GM12878 (cell line): ENCODE measurements at regions not wholly inside any gene's neighbourhood (a gene's known extent, or its start where the extent isn't known, plus 50 kb on each side); places are given as distances from the start of the nearest gene placed in this dataset.

Experiments
- ATAC-seq: fragments of 200-7000 bp; cut with Tn5 transposase; 3 replicates; pipeline ENCODE4 v1.9.1; 2020; ENCODE audit warnings: mild to moderate bottlenecking, moderate library complexity
- BruUV-seq: library from RNA; stranded (reverse); fragments of 400-500 nt; replicated peaks from 2 replicates; lab custom pipeline; 2021; lab: Mats Ljungman, UMichigan
- CTCF ChIA-PET: fragments of 300-600 bp; sonication (Branson Sonifier 250); formaldehyde crosslinking; extraction: SDS; loops from one replicate; lab custom pipeline; 2021; ENCODE audit warnings: inconsistent platforms; lab: Yijun Ruan, JAX
- POLR2A ChIA-PET: fragments of 350-600 bp; formaldehyde crosslinking; extraction: SDS; loops from one replicate; lab custom pipeline; 2021; ENCODE audit warnings: inconsistent platforms; lab: Charles Lee
- RAD21 ChIA-PET: fragments of 300-600 bp; sonication (Branson Sonifier 250); formaldehyde crosslinking; loops from one replicate; lab custom pipeline; 2023; ENCODE audit warnings: antibody characterized with exemption; ENCODE audit not compliant: unreplicated experiment; lab: Charles Lee
- SMC1A ChIA-PET: fragments of 300-600 bp; sonication (Branson Sonifier 250); formaldehyde crosslinking; loops from one replicate; lab custom pipeline; 2023; ENCODE audit not compliant: unreplicated experiment, uncharacterized antibody; lab: Charles Lee
- DNase-seq: peaks from one replicate; pipeline ENCODE4 v3.0.0-alpha.2; 2011; ENCODE audit warnings: low read depth, low spot score
- FAIRE-seq: peaks from 3 replicates; lab custom pipeline; 2011; peaks lifted over from hg19 to GRCh38; lab: Jason Lieb, UNC
- H2AFZ ChIP-seq: 2 replicates; pipeline ENCODE4 v1.6.0; 2011; ENCODE audit warnings: low read depth, low read length, control low read depth; ENCODE audit not compliant: control insufficient read depth
- H3K27ac ChIP-seq: 2 replicates; pipeline ENCODE4 v1.5.1; 2011; ENCODE audit warnings: control low read depth; ENCODE audit not compliant: control insufficient read depth, insufficient read depth
- H3K27me3 ChIP-seq, 2 experiments: replicated peaks in 1 of 2; 2 replicates each; pipeline versions ENCODE4 v1.6.0 to v1.6.1; 2011; ENCODE audit warnings: low read length in 1 of 2; ENCODE audit not compliant: control insufficient read depth in 2 of 2, insufficient read depth in 2 of 2
- H3K36me3 ChIP-seq, 2 experiments: 2 replicates each; pipeline ENCODE4 v1.5.1; 2011; ENCODE audit warnings: low read length in 1 of 2; ENCODE audit not compliant: control insufficient read depth in 2 of 2, insufficient read depth in 2 of 2
- H3K4me1 ChIP-seq: 2 replicates; pipeline ENCODE4 v1.6.1; 2011; ENCODE audit warnings: mild to moderate bottlenecking, low read length, moderate library complexity, mixed read lengths; ENCODE audit not compliant: control insufficient read depth, insufficient read depth
- H3K4me2 ChIP-seq: 2 replicates; pipeline ENCODE4 v1.6.0; 2011; ENCODE audit warnings: control low read depth; ENCODE audit not compliant: control insufficient read depth, insufficient read depth
- H3K4me3 ChIP-seq: fragments of 200-600 bp; sonication (generic); 2 replicates; pipeline ENCODE4 v1.5.1; 2016
- H3K79me2 ChIP-seq: 2 replicates; pipeline ENCODE4 v1.6.0; 2011; ENCODE audit warnings: low read length; ENCODE audit not compliant: control insufficient read depth, insufficient read depth
- H3K9ac ChIP-seq: 2 replicates; pipeline ENCODE4 v1.8.0; 2011; ENCODE audit warnings: low read length, control low read depth, mixed read lengths; ENCODE audit not compliant: control insufficient read depth, insufficient read depth
- H3K9me3 ChIP-seq: replicated peaks from 3 replicates; pipeline ENCODE4 v1.5.1; 2011; ENCODE audit warnings: mild to moderate bottlenecking, low read length; ENCODE audit not compliant: control insufficient read depth, insufficient read depth
- H4K20me1 ChIP-seq: 2 replicates; pipeline ENCODE4 v1.6.0; 2011; ENCODE audit not compliant: control insufficient read depth, insufficient read depth
- ASH2L ChIP-seq: fragments of 300-600, 200-600 bp; sonication (generic); IDR thresholded peaks from 2 replicates; pipeline ENCODE4 v1.6.1; 2017; ENCODE audit warnings: low read depth, mild to moderate bottlenecking, borderline replicate concordance
- BRCA1 ChIP-seq: IDR thresholded peaks from 2 replicates; pipeline ENCODE4 v1.6.1; 2011; ENCODE audit warnings: low read depth, low read length, improper control_type of control experiment
- CBX5 ChIP-seq: sonication (generic); IDR thresholded peaks from 2 replicates; pipeline ENCODE4 v1.6.1; 2016; ENCODE audit warnings: low read depth, moderate library complexity, mild to moderate bottlenecking, inconsistent platforms
- CHD4 ChIP-seq: fragments of 200-600 bp; sonication (generic); IDR thresholded peaks from 2 replicates; pipeline ENCODE4 v1.6.1; 2016; ENCODE audit warnings: mild to moderate bottlenecking
- GATAD2B ChIP-seq: fragments of 450-650 bp; conservative IDR thresholded peaks from 2 replicates; pipeline ENCODE4 v1.6.1; 2017; ENCODE audit warnings: low read depth, mild to moderate bottlenecking, moderate library complexity
- JUND ChIP-seq: IDR thresholded peaks from 2 replicates; pipeline ENCODE4 v1.6.1; 2012; ENCODE audit warnings: low read depth, mild to moderate bottlenecking, low read length, improper control_type of control experiment, moderate library complexity
- MYB ChIP-seq: fragments of 150-350 bp; IDR thresholded peaks from 2 replicates; pipeline ENCODE4 v1.6.1; 2014; ENCODE audit warnings: mild to moderate bottlenecking, low read depth, low read length, borderline replicate concordance
- NR2C2 ChIP-seq: IDR thresholded peaks from 2 replicates; pipeline ENCODE4 v1.6.1; 2011; ENCODE audit warnings: borderline replicate concordance, low read depth; ENCODE audit not compliant: control insufficient read depth, insufficient read length
- PAX5 ChIP-seq: IDR thresholded peaks from 2 replicates; pipeline ENCODE4 v1.6.1; 2011; ENCODE audit warnings: low read depth, low read length, borderline replicate concordance
- POLR2AphosphoS5 ChIP-seq: IDR thresholded peaks from 2 replicates; pipeline ENCODE4 v1.6.1; 2011; ENCODE audit warnings: mild to moderate bottlenecking, low read length, inconsistent platforms
- RAD51 ChIP-seq: fragments of 450-650 bp; IDR thresholded peaks from 2 replicates; pipeline ENCODE4 v1.6.1; 2016; ENCODE audit warnings: moderate library complexity, mild to moderate bottlenecking, inconsistent platforms
- RBBP5 ChIP-seq: fragments of 200-600 bp; sonication (generic); conservative IDR thresholded peaks from 2 replicates; pipeline ENCODE4 v1.6.1; 2016
- RUNX3 ChIP-seq: IDR thresholded peaks from 2 replicates; pipeline ENCODE4 v1.6.1; 2012; ENCODE audit warnings: low read length, inconsistent platforms
- SRF ChIP-seq, 2 experiments: IDR thresholded peaks; 2 replicates each; pipeline ENCODE4 v1.6.1; 2011; ENCODE audit warnings: low read depth in 2 of 2, low read length in 2 of 2, mild to moderate bottlenecking in 1 of 2, moderate library complexity in 1 of 2
- STAT3 ChIP-seq: IDR thresholded peaks from 2 replicates; pipeline ENCODE4 v1.6.1; 2011; ENCODE audit warnings: low read depth, low read length, improper control_type of control experiment
- SUZ12 ChIP-seq: fragments of 200-600 bp; sonication (generic); IDR thresholded peaks from one replicate; pipeline ENCODE4 v1.6.1; 2018; ENCODE audit warnings: antibody characterized with exemption, mild to moderate bottlenecking; ENCODE audit not compliant: unreplicated experiment
- ZBED1 ChIP-seq: IDR thresholded peaks from 2 replicates; pipeline ENCODE4 v1.6.1; 2016; ENCODE audit warnings: borderline replicate concordance
- WGBS: methylation state at CpG from one replicate; pipeline ENCODE4 v1.1.6; 2016; ENCODE audit warnings: low lambda C conversion rate; ENCODE audit not compliant: insufficient replicate concordance, insufficient coverage; ENCODE audit errors: missing lambda C conversion rate; 5-methylcytosine and 5-hydroxymethylcytosine counted together
- in situ Hi-C: fragments of 300-500 bp; cut with MboI; formaldehyde crosslinking; loops from 9 replicates; pipeline ENCODE4 v1.14.3; 2018; ENCODE audit warnings: mixed read lengths
- intact Hi-C: fragments of 100-400 bp; cut with micrococcal nuclease; formaldehyde crosslinking; loops from one replicate; pipeline ENCODE4 v1.14.2; 2022; ENCODE audit not compliant: unreplicated experiment
- TF ChIP-seq, protein P1 (sequence below): IDR thresholded peaks from 2 replicates; pipeline ENCODE4 v1.6.1; 2012; ENCODE audit warnings: mild to moderate bottlenecking, low read depth, low read length

DNA sequence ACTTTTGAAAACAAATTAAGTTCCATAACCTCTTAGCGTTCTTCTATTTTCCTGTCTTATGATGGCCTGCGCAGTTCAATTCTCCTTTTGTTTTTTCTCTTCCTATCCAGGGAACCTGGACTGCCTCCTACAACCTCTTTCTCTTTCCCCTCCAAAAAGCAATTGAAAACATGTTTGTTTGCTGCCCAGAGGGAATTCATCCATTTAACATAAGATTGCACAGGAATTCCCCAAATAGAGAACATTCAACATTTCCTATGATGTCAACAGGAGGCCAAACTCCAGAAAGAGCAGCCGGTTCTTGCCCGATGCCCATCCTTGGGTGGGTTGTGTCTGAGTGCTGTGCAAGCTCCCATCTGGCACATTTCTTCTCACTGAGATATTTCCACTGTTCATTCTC lies 94.2 kb upstream of the NRP1 start:
- POLR2A ChIA-PET: no interaction called here
- no peaks in the 10 kb centered on the region for H3K27me3 ChIP-seq

DNA sequence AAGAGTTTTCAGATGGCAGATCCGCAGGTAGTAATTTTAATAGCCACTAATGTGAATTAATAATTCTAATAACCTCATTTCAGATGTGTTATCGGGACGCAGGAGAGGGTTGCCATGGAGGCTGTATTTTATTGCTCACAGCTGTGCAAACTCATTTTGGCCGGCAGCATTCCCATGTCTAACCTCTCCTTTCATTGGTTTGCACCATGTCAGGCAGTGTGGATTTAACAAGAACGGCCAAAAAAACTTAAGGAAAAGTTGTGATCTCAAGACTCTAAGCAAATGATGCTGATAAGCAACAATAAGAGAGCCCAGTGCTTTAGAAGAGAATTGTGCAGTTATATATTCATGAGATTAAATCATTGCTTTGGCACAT lies 88.7 kb upstream of the NRP1 start:
- no peak overlapping the region for H2AFZ ChIP-seq
- no peaks in the 10 kb centered on the region for H4K20me1 ChIP-seq
- ChIA-PET CTCF (no interaction called here), RAD21 (no interaction called here), POLR2A (no interaction called here), SMC1A (no interaction called here)
- in situ Hi-C loops (no loop called here), intact Hi-C loops (no loop called here)
- no peak overlapping the region for H3K9ac ChIP-seq
- H3K27ac ChIP-seq: no peak overlapping the region
- no peak for DNase-seq
- TF ChIP-seq, protein P1, sequence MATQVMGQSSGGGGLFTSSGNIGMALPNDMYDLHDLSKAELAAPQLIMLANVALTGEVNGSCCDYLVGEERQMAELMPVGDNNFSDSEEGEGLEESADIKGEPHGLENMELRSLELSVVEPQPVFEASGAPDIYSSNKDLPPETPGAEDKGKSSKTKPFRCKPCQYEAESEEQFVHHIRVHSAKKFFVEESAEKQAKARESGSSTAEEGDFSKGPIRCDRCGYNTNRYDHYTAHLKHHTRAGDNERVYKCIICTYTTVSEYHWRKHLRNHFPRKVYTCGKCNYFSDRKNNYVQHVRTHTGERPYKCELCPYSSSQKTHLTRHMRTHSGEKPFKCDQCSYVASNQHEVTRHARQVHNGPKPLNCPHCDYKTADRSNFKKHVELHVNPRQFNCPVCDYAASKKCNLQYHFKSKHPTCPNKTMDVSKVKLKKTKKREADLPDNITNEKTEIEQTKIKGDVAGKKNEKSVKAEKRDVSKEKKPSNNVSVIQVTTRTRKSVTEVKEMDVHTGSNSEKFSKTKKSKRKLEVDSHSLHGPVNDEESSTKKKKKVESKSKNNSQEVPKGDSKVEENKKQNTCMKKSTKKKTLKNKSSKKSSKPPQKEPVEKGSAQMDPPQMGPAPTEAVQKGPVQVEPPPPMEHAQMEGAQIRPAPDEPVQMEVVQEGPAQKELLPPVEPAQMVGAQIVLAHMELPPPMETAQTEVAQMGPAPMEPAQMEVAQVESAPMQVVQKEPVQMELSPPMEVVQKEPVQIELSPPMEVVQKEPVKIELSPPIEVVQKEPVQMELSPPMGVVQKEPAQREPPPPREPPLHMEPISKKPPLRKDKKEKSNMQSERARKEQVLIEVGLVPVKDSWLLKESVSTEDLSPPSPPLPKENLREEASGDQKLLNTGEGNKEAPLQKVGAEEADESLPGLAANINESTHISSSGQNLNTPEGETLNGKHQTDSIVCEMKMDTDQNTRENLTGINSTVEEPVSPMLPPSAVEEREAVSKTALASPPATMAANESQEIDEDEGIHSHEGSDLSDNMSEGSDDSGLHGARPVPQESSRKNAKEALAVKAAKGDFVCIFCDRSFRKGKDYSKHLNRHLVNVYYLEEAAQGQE: no peak
- TF ChIP-seq SUZ12 (no peak), GATAD2B (no peak), ASH2L (no peak), CHD4 (no peak), RBBP5 (no peak), SRF (IDR thresholded peaks at IDR 0.05; ENCODE audit: low read depth in 2 of 2, low read length in 2 of 2) (no peak), POLR2AphosphoS5 (no peak), BRCA1 (no peak), JUND (no peak), MYB (no peak), PAX5 (no peak), ZBED1 (no peak)
- FAIRE-seq: no peak
- WGBS: 31% methylated on average over 5 of the region's 5 CpGs
- no TSS peak for BruUV-seq
- no peaks in the 10 kb centered on the region for H3K36me3 ChIP-seq
- H3K4me2 ChIP-seq: no peak overlapping the region
- H3K27me3 ChIP-seq: no peaks in the 10 kb centered on the region
- H3K4me3 ChIP-seq: no peak overlapping the region
- ATAC-seq: no peak
- no peaks in the 10 kb centered on the region for H3K4me1 ChIP-seq
- no peaks in the 10 kb centered on the region for H3K79me2 ChIP-seq
- no peaks in the 10 kb centered on the region for H3K9me3 ChIP-seq

More for the DNA sequence above, 94.2 kb upstream of the NRP1 start:
- H3K4me1 ChIP-seq: no peaks in the 10 kb centered on the region
- no peak overlapping the region for H3K4me3 ChIP-seq
- H3K4me2 ChIP-seq: no peak overlapping the region
- no peaks in the 10 kb centered on the region for H4K20me1 ChIP-seq
- no peak for FAIRE-seq
- ChIA-PET RAD21 (no interaction called here), SMC1A (no interaction called here), CTCF (no interaction called here)
- no peaks in the 10 kb centered on the region for H3K36me3 ChIP-seq
- no peak overlapping the region for H3K27ac ChIP-seq
- intact Hi-C loops (no loop called here), in situ Hi-C loops (no loop called here)
- TF ChIP-seq NR2C2 (no peak), CBX5 (no peak), RAD51 (no peak), STAT3 (no peak), RUNX3 (no peak)
- no peaks in the 10 kb centered on the region for H3K9me3 ChIP-seq
- no TSS peak for BruUV-seq
- H3K9ac ChIP-seq: no peak overlapping the region
- H3K79me2 ChIP-seq: no peaks in the 10 kb centered on the region
- H2AFZ ChIP-seq: no peak overlapping the region
- 48% methylated on average over 4 of the region's 4 CpGs for WGBS
- no peak for DNase-seq
- ATAC-seq: no peak
